ENCODE measurements at regions not wholly inside any gene's neighbourhood (a gene's known extent, or its start where the extent isn't known, plus 50 kb on each side); places are given as distances from the start of the nearest gene placed in this dataset.
A peak's percentile ranks its signal among the peaks of the same experiment; 100 is the strongest.

GRCh38 chr7:114799628-114800028 is 122.3 kb upstream of the MDFIC start:
- in situ Hi-C loops (cut with MboI), result no loop called here
- peak; percentile 3 for DNase-seq (ENCODE audit: low read depth, low spot score)

More at GRCh38 chr7:114799628-114800028, 122.3 kb upstream of the MDFIC start:
- POLR2A ChIA-PET, result no interaction called here
- BruUV-seq (replicated peaks), result no TSS peak
- H3K27me3 ChIP-seq (replicated peaks in 1 of 2; ENCODE audit: control insufficient read depth in 2 of 2, insufficient read depth in 2 of 2, low read length in 1 of 2), result no peaks in the 10 kb centered on the region
- H3K27ac ChIP-seq (ENCODE audit: control insufficient read depth, insufficient read depth), result no peak overlapping the region
- H3K9me3 ChIP-seq (replicated peaks; ENCODE audit: control insufficient read depth, insufficient read depth, low read length), result no peaks in the 10 kb centered on the region
- ATAC-seq, result peak; percentile 80
- 2% methylated on average over 4 of the region's 4 CpGs for WGBS (ENCODE audit: insufficient coverage, insufficient replicate concordance, low lambda C conversion rate, missing lambda C conversion rate)
- no peak overlapping the region; the same call in 1 of the 2 replicates for H2AFZ ChIP-seq (ENCODE audit: control insufficient read depth, low read depth, low read length)
- no peaks in the 10 kb centered on the region for H3K36me3 ChIP-seq (ENCODE audit: control insufficient read depth in 2 of 2, insufficient read depth in 2 of 2, low read length in 1 of 2)
- no peaks in the 10 kb centered on the region for H3K79me2 ChIP-seq (ENCODE audit: control insufficient read depth, insufficient read depth, low read length)
- H3K4me2 ChIP-seq (ENCODE audit: control insufficient read depth, insufficient read depth), result no peak overlapping the region
- no peak overlapping the region for H3K9ac ChIP-seq (ENCODE audit: control insufficient read depth, insufficient read depth, low read length)
- peak; percentile 84 for TF ChIP-seq MEF2B (IDR thresholded peaks at IDR 0.05; ENCODE audit: partially characterized antibody, poor library complexity, severe bottlenecking)
- no peak for TF ChIP-seq ZNF384 (IDR thresholded peaks at IDR 0.05; ENCODE audit: borderline replicate concordance, low read depth, low read length)
- TF ChIP-seq IRF3 (IDR thresholded peaks at IDR 0.05), result no peak
- TF ChIP-seq RELB (IDR thresholded peaks at IDR 0.05; ENCODE audit: low read depth), result peak; percentile 22; the same call in 1 of the 2 replicates
- peak; percentile 19; the same call in 1 of the 2 replicates for TF ChIP-seq RUNX3 (IDR thresholded peaks at IDR 0.05; ENCODE audit: low read length)
- TF ChIP-seq EP300 (IDR thresholded peaks at IDR 0.05; ENCODE audit: borderline replicate concordance in 1 of 2, control insufficient read depth in 1 of 2, low read depth in 2 of 2, low read length in 2 of 2), result peak in 1 of 2 experiments; percentile 31; a peak in 1 of 4 replicates
- TF ChIP-seq MYB (IDR thresholded peaks at IDR 0.05; ENCODE audit: borderline replicate concordance, low read depth, low read length), result no peak
- peak; percentile 65 for TF ChIP-seq JUNB (IDR thresholded peaks at IDR 0.05)
- TF ChIP-seq BCL11A (IDR thresholded peaks at IDR 0.05; ENCODE audit: low read depth, low read length), result peak; percentile 65
- no peak for TF ChIP-seq SMC3 (IDR thresholded peaks at IDR 0.05; ENCODE audit: borderline replicate concordance, low read length)
- TF ChIP-seq MTA2 (IDR thresholded peaks at IDR 0.05; ENCODE audit: low read depth), result peak; percentile 81; the same call in 1 of the 2 replicates
- TF ChIP-seq TCF7 (IDR thresholded peaks at IDR 0.05; ENCODE audit: borderline replicate concordance), result no peak
- peak; percentile 53; the same call in 1 of the 2 replicates for TF ChIP-seq NFIC (IDR thresholded peaks at IDR 0.05; ENCODE audit: low read depth, low read length)
- peak; percentile 25; the same call in 1 of the 2 replicates for TF ChIP-seq FOXM1 (IDR thresholded peaks at IDR 0.05; ENCODE audit: low read depth, low read length)
- no peaks in the 10 kb centered on the region for H4K20me1 ChIP-seq (ENCODE audit: control insufficient read depth, insufficient read depth)
- CTCF ChIA-PET, result interaction anchor here (0.6 to 1.5 kb wide), 2 partner anchors 8 to 54 kb away, joined by 3 to 4 read pairs; no protein-coding TSS in a partner anchor
- SMC1A ChIA-PET (ENCODE audit: uncharacterized antibody, unreplicated experiment), result interaction anchor here (0.8 to 1.9 kb wide), 9 partner anchors 16 to 101 kb away, joined by 3 to 10 read pairs (median 3); no protein-coding TSS in a partner anchor
- no peaks in the 10 kb centered on the region for H3K4me1 ChIP-seq (ENCODE audit: control insufficient read depth, insufficient read depth, low read length)
- no peak overlapping the region for H3K4me3 ChIP-seq
- intact Hi-C loops (cut with micrococcal nuclease; ENCODE audit: unreplicated experiment), result no loop called here
- RAD21 ChIA-PET (ENCODE audit: unreplicated experiment), result interaction anchor here (1.5 kb wide), 1 partner anchor 34 kb away, joined by 6 read pairs; no protein-coding TSS in a partner anchor
- FAIRE-seq, result no peak

All from GM12878 (cell line).